ENCODE measurements at regions not wholly inside any gene's neighbourhood (a gene's known extent, or its start where the extent isn't known, plus 50 kb on each side); places are given as distances from the start of the nearest gene placed in this dataset.

GRCh38 chr5:120362426-120362825 is 101.7 kb upstream of the PRR16 start:
- Mint-ChIP-seq H3K9me3 (no peaks in the 10 kb centered on the region), H3K4me3 (no peak overlapping the region), H3K36me3 (ENCODE audit: low read depth) (no peaks in the 10 kb centered on the region), H3K27ac (no peak overlapping the region), H3K4me1 (ENCODE audit: low read depth) (no peaks in the 10 kb centered on the region), H3K27me3 (ENCODE audit: low read depth) (no peaks in the 10 kb centered on the region)

- Mint-ChIP-seq H3K9me3 (no peaks in the 10 kb centered on the region), H3K36me3 (ENCODE audit: low read depth) (no peaks in the 10 kb centered on the region), H3K27ac (no peak overlapping the region), H3K4me3 (no peak overlapping the region), H3K4me1 (ENCODE audit: low read depth) (no peaks in the 10 kb centered on the region), H3K27me3 (ENCODE audit: low read depth) (no peaks in the 10 kb centered on the region)
These were observed 98.2 kb upstream of the PRR16 start for GRCh38 chr5:120365656-120366446.

GRCh38 chr5:120367896-120368634 is 96.0 kb upstream of the PRR16 start:
- Mint-ChIP-seq H3K27ac (no peak overlapping the region), H3K9me3 (no peaks in the 10 kb centered on the region), H3K4me1 (ENCODE audit: low read depth) (no peaks in the 10 kb centered on the region), H3K36me3 (ENCODE audit: low read depth) (no peaks in the 10 kb centered on the region), H3K4me3 (no peak overlapping the region), H3K27me3 (ENCODE audit: low read depth) (no peaks in the 10 kb centered on the region)

- Mint-ChIP-seq H3K4me3 (no peak overlapping the region), H3K27ac (no peak overlapping the region), H3K36me3 (ENCODE audit: low read depth) (no peaks in the 10 kb centered on the region), H3K27me3 (ENCODE audit: low read depth) (no peaks in the 10 kb centered on the region), H3K9me3 (no peaks in the 10 kb centered on the region), H3K4me1 (ENCODE audit: low read depth) (no peaks in the 10 kb centered on the region)
These were observed 95.0 kb upstream of the PRR16 start for GRCh38 chr5:120368923-120369715.

- Mint-ChIP-seq H3K9me3 (peaks cover 4% of the 10 kb centered on the region), H3K4me3 (no peak overlapping the region), H3K36me3 (ENCODE audit: low read depth) (no peaks in the 10 kb centered on the region), H3K4me1 (ENCODE audit: low read depth) (no peaks in the 10 kb centered on the region), H3K27ac (no peak overlapping the region), H3K27me3 (ENCODE audit: low read depth) (no peaks in the 10 kb centered on the region)
These were observed 91.2 kb upstream of the PRR16 start for GRCh38 chr5:120372899-120373298.

GRCh38 chr5:120375248-120375647 is 88.9 kb upstream of the PRR16 start:
- no peaks in the 10 kb centered on the region for H3K4me1 Mint-ChIP-seq (ENCODE audit: low read depth)
- H3K27me3 Mint-ChIP-seq (ENCODE audit: low read depth) = no peaks in the 10 kb centered on the region
- H3K27ac Mint-ChIP-seq = no peak overlapping the region
- H3K4me3 Mint-ChIP-seq = no peak overlapping the region
- peaks cover 14% of the 10 kb centered on the region for H3K9me3 Mint-ChIP-seq
- no peaks in the 10 kb centered on the region for H3K36me3 Mint-ChIP-seq (ENCODE audit: low read depth)

GRCh38 chr5:120380644-120381043 is 83.5 kb upstream of the PRR16 start:
- Mint-ChIP-seq H3K27ac (no peak overlapping the region), H3K9me3 (peaks cover 23% of the 10 kb centered on the region), H3K27me3 (ENCODE audit: low read depth) (no peaks in the 10 kb centered on the region), H3K36me3 (ENCODE audit: low read depth) (no peaks in the 10 kb centered on the region), H3K4me1 (ENCODE audit: low read depth) (no peaks in the 10 kb centered on the region), H3K4me3 (no peak overlapping the region)

- no peak overlapping the region for H3K4me3 Mint-ChIP-seq
- no peaks in the 10 kb centered on the region for H3K27me3 Mint-ChIP-seq (ENCODE audit: low read depth)
- H3K4me1 Mint-ChIP-seq (ENCODE audit: low read depth) = peaks cover 6% of the 10 kb centered on the region
- no peak overlapping the region for H3K27ac Mint-ChIP-seq
- H3K36me3 Mint-ChIP-seq (ENCODE audit: low read depth) = no peaks in the 10 kb centered on the region
- peaks cover 19% of the 10 kb centered on the region for H3K9me3 Mint-ChIP-seq
These were observed 81.3 kb upstream of the PRR16 start for GRCh38 chr5:120382833-120383232.

- Mint-ChIP-seq H3K4me1 (ENCODE audit: low read depth) (peaks cover 14% of the 10 kb centered on the region), H3K27ac (no peak overlapping the region), H3K9me3 (no peaks in the 10 kb centered on the region), H3K4me3 (no peak overlapping the region), H3K36me3 (ENCODE audit: low read depth) (no peaks in the 10 kb centered on the region), H3K27me3 (ENCODE audit: low read depth) (no peaks in the 10 kb centered on the region)
These were observed 77.1 kb upstream of the PRR16 start for GRCh38 chr5:120386981-120387380.

- H3K9me3 Mint-ChIP-seq = no peaks in the 10 kb centered on the region
- H3K4me3 Mint-ChIP-seq = peak overlapping the region; percentile 21
- peaks cover 14% of the 10 kb centered on the region for H3K4me1 Mint-ChIP-seq (ENCODE audit: low read depth)
- H3K27me3 Mint-ChIP-seq (ENCODE audit: low read depth) = no peaks in the 10 kb centered on the region
- H3K27ac Mint-ChIP-seq = peak overlapping the region; percentile 64
- no peaks in the 10 kb centered on the region for H3K36me3 Mint-ChIP-seq (ENCODE audit: low read depth)
These were observed 75.9 kb upstream of the PRR16 start for GRCh38 chr5:120388016-120388781.

- Mint-ChIP-seq H3K4me3 (no peak overlapping the region), H3K27me3 (ENCODE audit: low read depth) (no peaks in the 10 kb centered on the region), H3K4me1 (ENCODE audit: low read depth) (no peaks in the 10 kb centered on the region), H3K9me3 (peaks cover 8% of the 10 kb centered on the region), H3K27ac (no peak overlapping the region), H3K36me3 (ENCODE audit: low read depth) (no peaks in the 10 kb centered on the region)
These were observed 69.8 kb upstream of the PRR16 start for GRCh38 chr5:120394259-120394658.

- Mint-ChIP-seq H3K27me3 (ENCODE audit: low read depth) (no peaks in the 10 kb centered on the region), H3K9me3 (peaks cover 13% of the 10 kb centered on the region), H3K4me3 (no peak overlapping the region), H3K27ac (no peak overlapping the region), H3K4me1 (ENCODE audit: low read depth) (no peaks in the 10 kb centered on the region), H3K36me3 (ENCODE audit: low read depth) (no peaks in the 10 kb centered on the region)
These were observed 67.9 kb upstream of the PRR16 start for GRCh38 chr5:120396186-120396585.

- H3K27me3 Mint-ChIP-seq (ENCODE audit: low read depth) = no peaks in the 10 kb centered on the region
- no peak overlapping the region for H3K4me3 Mint-ChIP-seq
- H3K9me3 Mint-ChIP-seq = peaks cover 13% of the 10 kb centered on the region
- H3K4me1 Mint-ChIP-seq (ENCODE audit: low read depth) = no peaks in the 10 kb centered on the region
- H3K27ac Mint-ChIP-seq = no peak overlapping the region
- no peaks in the 10 kb centered on the region for H3K36me3 Mint-ChIP-seq (ENCODE audit: low read depth)
These were observed 63.7 kb upstream of the PRR16 start for GRCh38 chr5:120400356-120400755.

- H3K36me3 Mint-ChIP-seq (ENCODE audit: low read depth) = no peaks in the 10 kb centered on the region
- no peaks in the 10 kb centered on the region for H3K27me3 Mint-ChIP-seq (ENCODE audit: low read depth)
- H3K9me3 Mint-ChIP-seq = peaks cover 13% of the 10 kb centered on the region
- no peaks in the 10 kb centered on the region for H3K4me1 Mint-ChIP-seq (ENCODE audit: low read depth)
- H3K4me3 Mint-ChIP-seq = no peak overlapping the region
- no peak overlapping the region for H3K27ac Mint-ChIP-seq
These were observed 61.5 kb upstream of the PRR16 start for GRCh38 chr5:120402606-120403005.

Data from T-helper 1 cell treated with Interleukin-12 subunit alpha and Interleukin-12 subunit beta and Interleukin-4 antibody, amounts not matched to agents 30 μg/mL and 1 μg/mL, for 36 hours (primary cell).